SH-SY5Y (cell line): ENCODE measurements at regions not wholly inside any gene's neighbourhood (a gene's known extent, or its start where the extent isn't known, plus 50 kb on each side); places are given as distances from the start of the nearest gene placed in this dataset.

Experiments used
- GATA2 ChIP-seq: IDR thresholded peaks from 2 replicates; pipeline ENCODE4 v1.6.1; 2011; ENCODE audit warnings: mild to moderate bottlenecking, low read depth, low read length
- GATA3 ChIP-seq: IDR thresholded peaks from 2 replicates; pipeline ENCODE4 v1.6.1; 2011; ENCODE audit warnings: low read depth, mild to moderate bottlenecking, low read length, moderate library complexity

- TF ChIP-seq GATA2 (no peak), GATA3 (no peak)
These were observed 176.5 kb upstream of the NAV2 start for GRCh38 chr11:19536131-19536530.
